ENCODE measurements at regions not wholly inside any gene's neighbourhood (a gene's known extent, or its start where the extent isn't known, plus 50 kb on each side); places are given as distances from the start of the nearest gene placed in this dataset.

GRCh38 chr6:138601128-138601527 lies 101.8 kb upstream of the NHSL1 start:
- TF ChIP-seq FOXM1 (IDR thresholded peaks at IDR 0.05; ENCODE audit: borderline replicate concordance) (no peak), ARNT (IDR thresholded peaks at IDR 0.05) (no peak), BHLHE40 (IDR thresholded peaks at IDR 0.05; ENCODE audit: borderline replicate concordance) (no peak), CTBP1 (IDR thresholded peaks at IDR 0.05; ENCODE audit: borderline replicate concordance) (no peak), PKNOX1 (IDR thresholded peaks at IDR 0.05) (no peak), ZNF384 (IDR thresholded peaks at IDR 0.05) (no peak), SP1 (IDR thresholded peaks at IDR 0.05) (no peak), ELF4 (IDR thresholded peaks at IDR 0.05) (no peak), SUZ12 (IDR thresholded peaks at IDR 0.05) (no peak), L3MBTL2 (conservative IDR thresholded peaks at IDR 0.05) (no peak), FOXK2 (IDR thresholded peaks at IDR 0.05) (no peak), FOXA1 (IDR thresholded peaks at IDR 0.05) (no peak)
